ENCODE measurements at regions not wholly inside any gene's neighbourhood (a gene's known extent, or its start where the extent isn't known, plus 50 kb on each side); places are given as distances from the start of the nearest gene placed in this dataset.

DNA sequence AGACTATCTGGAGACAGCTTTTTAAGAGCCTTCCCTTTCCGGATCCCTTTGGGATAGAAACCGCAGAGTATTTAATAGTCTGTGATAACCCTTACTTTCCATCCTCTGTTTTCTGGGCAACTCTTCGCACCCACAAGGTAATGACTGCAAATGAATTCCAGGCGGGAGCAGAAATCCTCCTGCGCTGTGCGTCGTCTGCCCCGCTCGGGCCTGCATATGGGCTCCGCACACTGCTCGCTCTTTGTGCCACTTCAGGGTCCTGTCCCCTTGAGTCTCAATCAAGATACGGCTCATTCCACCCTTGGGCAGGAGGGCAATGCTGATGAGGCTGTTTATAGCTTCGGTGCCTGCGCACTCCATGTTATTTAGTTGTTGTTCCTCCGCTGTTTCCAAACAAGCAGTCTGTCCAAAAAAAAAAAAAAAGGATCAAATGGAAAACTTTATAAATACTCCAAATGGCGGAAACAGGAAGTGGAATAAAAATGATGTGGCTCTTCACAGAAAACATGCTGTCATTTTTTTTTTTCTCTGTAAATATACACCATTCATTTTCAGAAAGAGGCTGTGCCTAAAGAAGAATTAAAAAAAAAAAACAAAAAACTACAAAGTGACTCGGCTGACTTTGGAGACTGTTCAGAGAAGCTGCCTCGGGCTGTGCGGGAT lies 169.6 kb upstream of the GMDS start:
- DNase-seq = no peak

DNA sequence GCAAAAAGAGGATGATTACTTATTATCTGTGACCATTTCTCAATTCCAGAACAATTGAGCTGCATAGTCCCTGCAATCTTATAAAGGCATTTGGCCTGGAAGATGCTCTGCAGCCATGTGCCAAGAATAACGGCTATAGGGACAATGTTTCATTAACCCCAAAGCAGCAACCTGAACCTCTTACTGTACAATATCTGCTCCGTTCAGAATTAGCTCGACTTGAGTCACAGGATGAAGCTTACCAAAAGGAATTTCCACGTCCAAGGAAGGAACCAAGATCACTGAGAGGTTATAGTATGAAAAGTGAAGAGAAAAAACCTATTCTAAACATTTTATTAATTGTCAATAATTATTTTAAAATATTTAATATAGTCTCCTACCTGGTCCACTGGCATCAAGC lies 167.3 kb upstream of the GMDS start:
- no peak for DNase-seq

- DNase-seq = no peak
Measured at GRCh38 chr6:2410656-2411380, 165.4 kb upstream of the GMDS start.

GRCh38 chr6:2407525-2407924 lies 162.1 kb upstream of the GMDS start:
- no peak for DNase-seq

- no peak for DNase-seq
Measured at GRCh38 chr6:2404211-2404929, 159.0 kb upstream of the GMDS start.

DNA sequence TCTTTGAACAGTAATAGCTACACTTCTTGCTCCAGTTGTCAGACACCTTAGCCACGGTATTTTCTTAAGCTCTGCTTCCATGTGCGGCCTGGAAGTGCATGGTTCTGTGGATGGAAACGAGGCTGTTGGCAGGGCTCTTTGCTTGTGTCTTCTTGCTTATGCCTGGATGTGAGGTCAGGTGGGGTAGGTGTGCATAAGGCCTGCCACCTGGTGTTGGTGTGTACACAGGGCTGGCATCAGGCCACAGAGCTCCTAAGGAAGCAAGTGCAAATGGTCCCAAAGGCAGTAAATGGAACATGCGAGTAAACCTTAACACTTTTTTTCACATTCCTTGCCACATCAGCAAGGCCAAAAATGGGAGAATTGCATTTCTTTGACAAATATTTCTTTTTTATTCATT lies 158.1 kb upstream of the GMDS start:
- DNase-seq = peak; percentile 21

DNA sequence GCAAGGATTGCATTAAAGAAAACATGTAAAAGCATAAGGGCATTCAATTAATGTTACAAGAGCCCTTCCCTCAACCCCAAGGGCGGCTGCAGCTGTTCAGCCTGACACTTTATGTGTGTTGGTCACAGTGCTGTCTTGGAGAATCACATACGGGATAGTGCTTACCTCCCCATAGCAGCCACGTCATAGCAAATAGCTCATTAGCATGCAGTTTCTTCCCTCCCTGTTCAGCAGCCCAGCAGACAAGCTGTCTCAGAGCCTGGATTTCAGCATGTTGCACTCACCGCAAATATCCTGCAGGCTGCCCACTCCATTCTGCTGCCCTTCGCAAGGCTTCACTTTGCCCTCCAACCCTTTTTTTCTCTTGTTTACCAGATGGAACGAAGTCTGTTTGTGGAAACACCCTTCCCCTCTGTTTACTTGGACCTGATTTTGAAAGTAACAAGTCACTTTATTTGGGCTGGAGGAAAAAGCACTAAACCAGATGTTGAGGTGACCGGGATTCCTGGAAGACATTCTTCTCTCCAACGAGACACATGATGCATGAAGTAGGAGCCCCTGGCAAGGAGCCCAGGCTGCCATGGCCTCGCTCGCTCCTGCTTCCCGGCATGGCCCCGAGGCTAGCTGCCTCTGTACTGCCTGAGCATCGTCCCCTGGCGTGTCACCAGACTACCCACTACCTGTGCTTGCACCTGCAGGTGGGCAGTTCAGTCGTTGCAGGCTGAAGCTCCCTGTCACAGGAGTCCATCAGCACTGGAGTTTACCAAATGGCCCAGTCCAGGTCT lies 151.6 kb upstream of the GMDS start:
- DNase-seq = no peak

- no peak for DNase-seq
Measured at GRCh38 chr6:2396042-2396657, 150.7 kb upstream of the GMDS start.

DNA sequence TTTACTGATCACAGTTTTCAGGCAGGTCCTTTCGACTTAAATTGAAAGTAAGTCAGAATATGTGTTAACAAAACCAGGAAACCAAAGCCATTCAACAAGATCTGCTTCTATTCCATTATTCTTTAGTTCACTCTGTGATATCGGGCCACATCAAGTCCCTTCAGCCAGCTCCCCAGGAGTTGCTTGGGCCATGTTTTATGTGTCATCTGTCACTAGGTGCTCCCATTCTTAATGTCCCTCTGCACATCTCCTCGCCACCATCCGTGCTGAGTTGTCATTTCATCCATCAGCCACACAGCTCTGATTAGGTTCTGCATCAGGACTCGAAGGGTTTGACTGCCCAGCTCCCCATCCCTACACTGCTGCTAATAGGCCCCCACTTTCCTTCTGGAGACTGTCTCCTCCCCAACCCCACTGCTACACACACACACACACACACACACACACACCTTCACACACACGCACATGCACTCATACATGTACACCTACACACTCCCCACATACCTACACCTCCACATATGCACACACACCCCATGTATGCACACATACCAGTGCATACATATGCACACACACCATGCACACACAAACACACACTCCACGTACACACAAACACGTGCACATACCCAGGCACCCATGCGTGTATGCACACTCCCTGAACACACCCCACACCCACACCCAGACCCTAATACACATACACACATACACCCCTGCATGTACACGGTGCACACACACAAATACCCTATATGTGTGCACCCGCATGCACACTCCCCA lies 143.3 kb upstream of the GMDS start:
- no peak for DNase-seq

- no peak for DNase-seq
Measured at GRCh38 chr6:2387445-2387844, 142.0 kb upstream of the GMDS start.

DNA sequence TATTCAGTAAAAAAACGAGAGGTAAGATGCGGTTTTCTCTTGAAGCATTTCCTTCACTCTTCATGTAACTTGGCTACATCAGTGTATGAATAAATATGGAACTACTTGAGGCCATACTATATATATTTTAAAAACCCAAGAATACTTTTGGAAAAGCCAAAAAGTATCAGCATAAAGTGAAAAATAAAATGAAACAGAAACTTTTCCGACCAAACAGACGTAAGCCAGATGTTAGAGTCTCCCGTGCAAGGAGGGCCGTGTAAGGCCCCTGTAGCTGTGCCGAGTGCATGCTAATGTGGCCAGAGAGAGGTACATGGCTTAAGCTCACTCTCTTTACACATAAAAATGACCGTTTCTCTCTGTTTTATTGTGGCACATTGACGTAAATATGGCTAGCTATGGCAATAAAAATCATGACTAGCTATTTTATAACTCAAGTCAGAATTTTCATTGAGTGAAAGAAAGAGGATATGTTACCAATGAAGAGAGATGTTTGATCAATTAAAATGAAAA lies 140.1 kb upstream of the GMDS start:
- DNase-seq = no peak

DNA sequence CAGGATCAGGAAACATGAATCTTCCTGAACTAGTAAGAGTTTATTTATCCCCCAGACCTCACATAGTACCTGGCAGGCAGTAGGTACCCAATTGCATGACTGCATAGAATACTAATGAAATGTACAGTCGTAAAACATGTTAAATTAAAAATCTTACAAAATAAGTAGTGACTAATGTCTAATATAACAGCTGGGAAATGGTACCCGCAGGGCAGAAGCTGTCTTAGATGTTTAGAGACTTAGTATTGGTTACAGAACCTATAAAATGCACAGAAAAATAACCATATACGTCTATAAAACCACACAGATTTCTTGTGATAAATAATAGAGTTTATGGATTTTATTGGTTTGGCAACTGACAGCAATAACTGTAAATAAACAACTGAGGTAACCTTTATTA lies 139.1 kb upstream of the GMDS start:
- no peak for DNase-seq

DNA sequence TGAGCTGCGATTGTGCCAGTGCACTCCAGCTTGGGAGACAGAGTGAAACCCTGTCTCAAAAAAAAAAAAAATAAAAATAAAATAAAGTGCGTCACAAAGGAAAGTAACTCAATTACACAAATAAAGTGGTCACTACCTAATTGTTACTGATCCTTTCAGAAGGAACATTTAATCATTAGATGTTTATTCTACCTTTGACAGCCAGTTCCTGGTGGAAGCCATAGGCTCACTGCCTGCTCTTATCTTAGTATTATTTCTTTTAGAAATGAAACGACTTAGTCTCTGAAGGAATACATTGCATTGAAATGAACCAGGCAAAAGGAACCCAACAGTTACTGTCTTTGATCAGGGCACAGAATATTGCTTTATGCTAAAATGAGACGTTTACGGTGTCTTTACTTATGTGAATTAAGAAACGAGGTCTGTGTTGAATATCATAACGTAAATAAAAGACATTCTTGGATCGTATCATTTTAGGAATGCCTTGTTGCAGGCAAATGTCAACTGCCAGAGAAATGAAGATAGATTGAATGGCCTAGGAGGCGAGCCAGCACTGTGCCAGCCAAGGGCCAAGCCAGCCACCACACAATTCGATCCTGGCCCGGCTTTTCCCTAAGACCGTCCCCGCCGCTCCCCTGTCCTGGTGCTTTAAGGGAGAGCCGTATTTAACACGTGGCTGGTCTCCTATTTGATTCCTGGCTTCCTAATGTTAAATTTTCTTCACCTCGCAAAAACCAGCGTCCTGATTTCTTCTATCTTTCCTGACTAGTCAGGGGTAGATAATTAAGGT lies 136.7 kb upstream of the GMDS start:
- DNase-seq = no peak

- DNase-seq = no peak
Measured at GRCh38 chr6:2378891-2379652, 133.7 kb upstream of the GMDS start.

GRCh38 chr6:2378046-2378657 lies 132.7 kb upstream of the GMDS start:
- DNase-seq = no peak

GRCh38 chr6:2376429-2377355 lies 131.3 kb upstream of the GMDS start:
- no peak for DNase-seq

GRCh38 chr6:2375443-2375842 lies 130.0 kb upstream of the GMDS start:
- DNase-seq = no peak

DNA sequence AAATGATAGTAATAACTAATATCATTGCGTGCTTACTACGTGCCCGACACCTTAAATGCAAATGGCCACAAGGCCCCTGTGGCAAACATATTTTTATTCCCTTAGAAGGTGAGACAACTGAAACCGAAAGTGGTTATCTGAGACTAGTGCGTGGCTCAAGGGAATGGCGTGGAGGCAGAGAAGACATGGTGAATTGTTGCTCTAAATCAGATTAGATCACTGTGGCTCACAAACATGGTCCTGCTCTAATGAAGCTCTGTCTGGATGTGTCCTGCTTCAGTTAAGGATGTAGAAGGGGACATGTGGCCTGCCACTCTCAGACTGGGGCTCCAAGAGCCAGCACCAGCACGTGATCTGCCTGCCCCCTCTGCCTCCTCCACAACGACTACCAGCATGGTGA lies 124.2 kb upstream of the GMDS start:
- no peak for DNase-seq

GRCh38 chr6:2363211-2363610 lies 117.8 kb upstream of the GMDS start:
- DNase-seq = no peak
